Stomach (tissue), 4 donors: ENCODE measurements at regions not wholly inside any gene's neighbourhood (a gene's known extent, or its start where the extent isn't known, plus 50 kb on each side); places are given as distances from the start of the nearest gene placed in this dataset.

Source experiments
- CTCF ChIP-seq, 7 experiments: fragments of 450-650 bp in 4 of 7; fragments of 200-600 bp in 3 of 7; sonication (generic) in 3 of 7; IDR thresholded peaks; one replicate each; pipeline ENCODE4 v1.5.1; 2016 to 2019; ENCODE audit warnings: antibody characterized with exemption in 7 of 7, control low read depth in 2 of 7, mild to moderate bottlenecking in 1 of 7
- EP300 ChIP-seq: sonication (generic); formaldehyde crosslinking; IDR thresholded peaks from one replicate; pipeline ENCODE4 v1.6.1; 2017; ENCODE audit warnings: antibody characterized with exemption
- POLR2AphosphoS5 ChIP-seq, 3 donors: sonication (generic); formaldehyde crosslinking; IDR thresholded peaks; one replicate each; pipeline ENCODE4 v1.6.1; 2016; ENCODE audit warnings: antibody characterized with exemption in 3 of 3

GRCh38 chr10:125593644-125594043 lies 89.3 kb downstream of the TEX36 start:
- TF ChIP-seq CTCF (IDR thresholded peaks at IDR 0.05) (no peak), POLR2AphosphoS5 (IDR thresholded peaks at IDR 0.05) (no peak), EP300 (no peak)
